Hepatocyte (in vitro differentiated cells): ENCODE measurements at regions not wholly inside any gene's neighbourhood (a gene's known extent, or its start where the extent isn't known, plus 50 kb on each side); places are given as distances from the start of the nearest gene placed in this dataset.

Experiments used
- DNase-seq: peaks from one replicate; pipeline ENCODE4 v3.0.0-alpha.2; 2016; ENCODE audit warnings: low spot score
- H2AFZ ChIP-seq: fragments of 200-600 bp; sonication (generic); 2 replicates; pipeline ENCODE4 v1.6.0; 2016; ENCODE audit warnings: antibody characterized with exemption, mild to moderate bottlenecking
- H3K27ac ChIP-seq: fragments of 200-600 bp; sonication (generic); 2 replicates; pipeline ENCODE4 v1.5.1; 2016; ENCODE audit warnings: mild to moderate bottlenecking
- H3K27me3 ChIP-seq: fragments of 200-600 bp; sonication (generic); 2 replicates; pipeline ENCODE4 v1.6.1; 2016
- H3K36me3 ChIP-seq: fragments of 200-600 bp; sonication (generic); replicated peaks from 2 replicates; pipeline ENCODE4 v1.5.1; 2016; ENCODE audit warnings: low read depth; ENCODE audit not compliant: insufficient read depth
- H3K4me1 ChIP-seq: fragments of 200-600 bp; sonication (generic); 2 replicates; pipeline ENCODE4 v1.5.1; 2016; ENCODE audit warnings: mild to moderate bottlenecking, moderate library complexity; ENCODE audit not compliant: insufficient read depth
- H3K4me2 ChIP-seq: fragments of 200-600 bp; sonication (generic); 2 replicates; pipeline ENCODE4 v1.6.0; 2016
- H3K4me3 ChIP-seq: fragments of 200-600 bp; sonication (generic); 2 replicates; pipeline ENCODE4 v1.5.1; 2016; ENCODE audit warnings: mild to moderate bottlenecking
- H3K79me2 ChIP-seq: fragments of 200-600 bp; sonication (generic); 2 replicates; pipeline ENCODE4 v1.6.0; 2017; ENCODE audit warnings: mild to moderate bottlenecking
- H3K9me2 ChIP-seq: fragments of 200-600 bp; sonication (generic); replicated peaks from 2 replicates; pipeline ENCODE4 v1.6.0; 2017; ENCODE audit warnings: mild to moderate bottlenecking; ENCODE audit not compliant: insufficient read depth
- H3K9me3 ChIP-seq: fragments of 200-600 bp; sonication (generic); 2 replicates; pipeline ENCODE4 v1.5.1; 2016; ENCODE audit warnings: low read depth, mild to moderate bottlenecking
- H4K20me1 ChIP-seq: fragments of 200-600 bp; sonication (generic); 2 replicates; pipeline ENCODE4 v1.6.0; 2016; ENCODE audit warnings: mild to moderate bottlenecking; ENCODE audit not compliant: insufficient read depth, poor library complexity, severe bottlenecking
- EZH2 ChIP-seq: fragments of 200-600 bp; sonication (generic); IDR thresholded peaks from 2 replicates; pipeline ENCODE4 v1.6.1; 2016; ENCODE audit warnings: antibody characterized with exemption, mild to moderate bottlenecking, borderline replicate concordance
- EZH2phosphoT487 ChIP-seq: fragments of 200-600 bp; sonication (generic); IDR thresholded peaks from one replicate; pipeline ENCODE4 v1.6.1; 2018; ENCODE audit warnings: antibody characterized with exemption, mild to moderate bottlenecking, low read depth, moderate library complexity; ENCODE audit not compliant: unreplicated experiment, severe bottlenecking
- WGBS: methylation state at CpG from one replicate; pipeline ENCODE4 v1.1.6; 2016; ENCODE audit warnings: low lambda C conversion rate; ENCODE audit errors: missing lambda C conversion rate; 5-methylcytosine and 5-hydroxymethylcytosine counted together
- TF ChIP-seq, protein P1 (sequence below): fragments of 200-600 bp; sonication (generic); IDR thresholded peaks from 2 replicates; pipeline ENCODE4 v1.5.1; 2016; ENCODE audit warnings: antibody characterized with exemption, mild to moderate bottlenecking; ENCODE audit not compliant: poor library complexity

DNA sequence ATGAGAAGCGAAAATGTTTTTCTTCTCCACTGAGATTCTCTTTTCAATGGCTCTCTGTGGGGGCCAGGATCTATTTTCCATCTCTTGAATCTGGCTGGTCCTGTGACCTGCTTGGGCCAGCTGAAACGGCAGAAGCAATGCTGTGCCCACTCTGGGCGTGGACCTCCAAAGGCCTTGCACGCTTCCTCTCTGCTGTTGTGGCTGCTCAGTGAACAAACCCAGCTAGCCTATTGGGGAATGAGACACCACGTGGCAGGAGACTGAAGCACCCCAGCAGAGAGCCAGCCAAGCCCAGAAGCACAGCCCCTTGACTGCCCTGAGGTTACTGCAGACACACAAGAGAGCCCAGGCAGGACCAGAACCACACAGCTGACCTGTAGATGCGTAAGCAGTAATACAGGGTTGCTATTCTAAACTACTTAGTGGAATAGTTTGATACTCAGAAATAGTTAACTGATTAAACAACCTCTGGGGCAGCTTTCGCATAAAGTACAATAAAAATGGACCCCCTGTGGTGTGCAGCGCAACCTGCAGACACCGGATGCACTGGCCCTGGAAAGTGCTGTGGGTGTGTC lies 221.7 kb upstream of the SH3BP4 start:
- no peak overlapping the region for H2AFZ ChIP-seq
- no peak for DNase-seq
- H3K27me3 ChIP-seq: no peaks in the 10 kb centered on the region
- no peak overlapping the region for H3K4me3 ChIP-seq
- no peaks in the 10 kb centered on the region for H3K79me2 ChIP-seq
- H3K27ac ChIP-seq: no peak overlapping the region
- H3K9me2 ChIP-seq: no peaks in the 10 kb centered on the region
- no peak overlapping the region for H3K4me2 ChIP-seq
- no peaks in the 10 kb centered on the region for H3K9me3 ChIP-seq
- H3K36me3 ChIP-seq: no peaks in the 10 kb centered on the region
- 89% methylated on average over 9 of the region's 9 CpGs for WGBS
- no peak for TF ChIP-seq EZH2phosphoT487
- TF ChIP-seq, protein P1, sequence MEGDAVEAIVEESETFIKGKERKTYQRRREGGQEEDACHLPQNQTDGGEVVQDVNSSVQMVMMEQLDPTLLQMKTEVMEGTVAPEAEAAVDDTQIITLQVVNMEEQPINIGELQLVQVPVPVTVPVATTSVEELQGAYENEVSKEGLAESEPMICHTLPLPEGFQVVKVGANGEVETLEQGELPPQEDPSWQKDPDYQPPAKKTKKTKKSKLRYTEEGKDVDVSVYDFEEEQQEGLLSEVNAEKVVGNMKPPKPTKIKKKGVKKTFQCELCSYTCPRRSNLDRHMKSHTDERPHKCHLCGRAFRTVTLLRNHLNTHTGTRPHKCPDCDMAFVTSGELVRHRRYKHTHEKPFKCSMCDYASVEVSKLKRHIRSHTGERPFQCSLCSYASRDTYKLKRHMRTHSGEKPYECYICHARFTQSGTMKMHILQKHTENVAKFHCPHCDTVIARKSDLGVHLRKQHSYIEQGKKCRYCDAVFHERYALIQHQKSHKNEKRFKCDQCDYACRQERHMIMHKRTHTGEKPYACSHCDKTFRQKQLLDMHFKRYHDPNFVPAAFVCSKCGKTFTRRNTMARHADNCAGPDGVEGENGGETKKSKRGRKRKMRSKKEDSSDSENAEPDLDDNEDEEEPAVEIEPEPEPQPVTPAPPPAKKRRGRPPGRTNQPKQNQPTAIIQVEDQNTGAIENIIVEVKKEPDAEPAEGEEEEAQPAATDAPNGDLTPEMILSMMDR: no peak
- TF ChIP-seq EZH2: no peak
- peaks cover 9% of the 10 kb centered on the region for H3K4me1 ChIP-seq
- H4K20me1 ChIP-seq: no peaks in the 10 kb centered on the region

DNA sequence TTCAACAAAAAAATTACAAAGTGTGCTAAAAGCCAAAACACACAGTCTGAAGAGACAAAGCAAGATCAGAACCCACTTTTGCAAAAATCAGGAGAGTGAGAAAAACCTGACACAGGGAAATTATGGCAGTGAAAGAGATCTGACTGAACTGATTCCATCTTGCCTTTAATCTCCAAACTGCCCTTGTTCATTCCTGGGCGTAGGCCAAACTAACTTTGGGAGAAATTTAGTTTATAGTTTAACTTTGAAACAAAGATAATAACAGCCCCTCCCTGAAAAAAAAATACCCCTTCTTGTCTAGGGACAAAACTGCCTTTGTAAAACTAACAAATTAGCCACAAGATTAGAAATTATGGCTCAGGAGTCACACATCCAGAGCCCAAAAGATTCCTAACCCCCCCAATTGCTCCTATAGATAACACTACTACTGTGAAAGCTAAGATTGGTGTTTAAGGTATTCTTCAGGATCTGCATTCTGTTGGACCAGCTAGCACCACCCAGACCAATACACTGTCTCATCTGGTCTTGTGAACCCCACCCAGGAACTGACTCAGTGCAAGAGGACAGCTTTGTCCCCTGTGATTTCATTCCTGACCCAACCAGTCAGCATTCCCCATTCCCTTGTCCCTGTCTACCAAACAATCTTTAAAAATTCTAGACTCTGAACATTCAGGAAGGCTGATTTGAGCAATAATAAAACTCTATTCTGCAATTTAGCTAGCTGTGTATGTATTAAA lies 226.1 kb upstream of the SH3BP4 start:
- TF ChIP-seq EZH2 (no peak), EZH2phosphoT487 (no peak)
- TF ChIP-seq, protein P1: no peak
- Histone ChIP-seq H3K36me3 (no peaks in the 10 kb centered on the region), H3K79me2 (no peaks in the 10 kb centered on the region), H2AFZ (no peak overlapping the region), H4K20me1 (no peaks in the 10 kb centered on the region), H3K4me3 (no peak overlapping the region), H3K4me2 (no peak overlapping the region), H3K9me2 (no peaks in the 10 kb centered on the region), H3K4me1 (peaks cover 11% of the 10 kb centered on the region), H3K27ac (no peak overlapping the region), H3K27me3 (no peaks in the 10 kb centered on the region), H3K9me3 (no peaks in the 10 kb centered on the region)
- 52% methylated on average over 1 of the region's 1 CpG for WGBS
- DNase-seq: no peak

DNA sequence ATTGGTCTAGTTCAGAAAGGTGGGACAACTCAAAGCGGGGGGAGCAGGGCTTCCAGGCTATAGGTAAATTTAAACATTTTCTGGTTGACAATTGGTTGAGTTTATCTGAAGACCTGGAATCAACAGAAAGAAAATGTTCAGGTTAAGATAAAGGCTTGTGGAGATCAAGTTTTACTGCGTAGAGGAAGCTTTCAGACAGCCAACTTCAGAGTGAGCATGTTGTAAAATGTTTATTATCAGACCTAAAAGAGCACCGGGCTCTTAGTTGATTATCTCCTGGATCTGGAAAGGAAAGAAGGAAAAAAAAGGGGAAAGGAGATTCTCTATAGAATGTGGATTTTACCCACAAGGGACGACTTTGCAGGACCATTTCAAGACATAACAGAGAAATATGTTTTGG lies 227.0 kb upstream of the SH3BP4 start:
- 19% methylated on average over 4 of the region's 4 CpGs for WGBS
- Histone ChIP-seq H2AFZ (no peak overlapping the region), H3K4me1 (peaks cover 11% of the 10 kb centered on the region), H3K9me3 (no peaks in the 10 kb centered on the region), H3K27me3 (no peaks in the 10 kb centered on the region), H3K27ac (no peak overlapping the region), H3K79me2 (no peaks in the 10 kb centered on the region), H3K9me2 (no peaks in the 10 kb centered on the region), H3K4me3 (no peak overlapping the region), H4K20me1 (no peaks in the 10 kb centered on the region), H3K4me2 (no peak overlapping the region), H3K36me3 (no peaks in the 10 kb centered on the region)
- no peak for DNase-seq
- TF ChIP-seq EZH2phosphoT487 (no peak), EZH2 (no peak)
- TF ChIP-seq, protein P1: no peak
